NCI-H1436 treated with DMSO at 0.1 percent for 48 hours (cell line): ENCODE measurements at regions not wholly inside any gene's neighbourhood (a gene's known extent, or its start where the extent isn't known, plus 50 kb on each side); places are given as distances from the start of the nearest gene placed in this dataset.
"Not testable (repeated sequence)": the region's sequence is repeated elsewhere in the genome, so short reads cannot be mapped to it uniquely, and the experiment has no call there.

ENCODE experiments used
- DNase-seq: peaks from one replicate; lab custom pipeline; 2025; lab: John Stamatoyannopoulos, UW

GRCh38 chr6:168255283-168255881 lies 64.2 kb downstream of the DACT2 start:
- no peak for DNase-seq

- no peak for DNase-seq
Observed at GRCh38 chr6:168252267-168252666, 67.3 kb downstream of the DACT2 start.

- DNase-seq: no peak
Observed at GRCh38 chr6:168250250-168250649, 69.3 kb downstream of the DACT2 start.

- DNase-seq: no peak
Observed at GRCh38 chr6:168249746-168250145, 69.8 kb downstream of the DACT2 start.

- no peak for DNase-seq
Observed at GRCh38 chr6:168248148-168248620, 71.4 kb downstream of the DACT2 start.

- no peak for DNase-seq
Observed at GRCh38 chr6:168247443-168248147, 72.0 kb downstream of the DACT2 start.

- DNase-seq: no peak
Observed at GRCh38 chr6:168244961-168245551, 74.5 kb downstream of the DACT2 start.

GRCh38 chr6:168243812-168244376 lies 75.7 kb downstream of the DACT2 start:
- no peak for DNase-seq

GRCh38 chr6:168242940-168243225 lies 76.7 kb downstream of the DACT2 start:
- no peak for DNase-seq

GRCh38 chr6:168242111-168242939 lies 77.3 kb downstream of the DACT2 start:
- no peak for DNase-seq

- DNase-seq: no peak
Observed at GRCh38 chr6:168240160-168240559, 79.4 kb downstream of the DACT2 start.

- no peak for DNase-seq
Observed at GRCh38 chr6:168239044-168239773, 80.4 kb downstream of the DACT2 start.

GRCh38 chr6:168238159-168238909 lies 81.2 kb downstream of the DACT2 start:
- DNase-seq: no peak

- DNase-seq: not testable (repeated sequence)
Observed at GRCh38 chr6:168233875-168234213, 85.7 kb downstream of the DACT2 start.

- no peak for DNase-seq
Observed at GRCh38 chr6:168232989-168233874, 86.3 kb downstream of the DACT2 start.

- DNase-seq: no peak
Observed at GRCh38 chr6:168232528-168232927, 87.0 kb downstream of the DACT2 start.

GRCh38 chr6:168232062-168232461 lies 87.5 kb downstream of the DACT2 start:
- no peak for DNase-seq

GRCh38 chr6:168231393-168231957 lies 88.1 kb downstream of the DACT2 start:
- DNase-seq: no peak

- DNase-seq: no peak
Observed at GRCh38 chr6:168229368-168229752, 90.2 kb downstream of the DACT2 start.
